PC-3 (cell line): ENCODE measurements at regions not wholly inside any gene's neighbourhood (a gene's known extent, or its start where the extent isn't known, plus 50 kb on each side); places are given as distances from the start of the nearest gene placed in this dataset.

Experiments used
- ATAC-seq: fragments of 200-7000 bp; cut with Tn5 transposase; 2 replicates; pipeline ENCODE4 v1.9.1; 2020; ENCODE audit warnings: mild to moderate bottlenecking, moderate library complexity
- BruUV-seq: library from RNA; stranded (reverse); fragments of 400-500 nt; replicated peaks from 2 replicates; lab custom pipeline; 2021; lab: Mats Ljungman, UMichigan
- CTCF ChIA-PET: fragments of 300-600 bp; sonication (Branson Sonifier 250); formaldehyde crosslinking; loops from one replicate; lab custom pipeline; 2022; ENCODE audit warnings: antibody characterized with exemption; lab: Charles Lee
- POLR2A ChIA-PET: fragments of 300-600 bp; sonication (Branson Sonifier 250); formaldehyde crosslinking; loops from one replicate; lab custom pipeline; 2022; ENCODE audit warnings: antibody characterized with exemption; ENCODE audit not compliant: unreplicated experiment; lab: Charles Lee
- DNase-seq: peaks from one replicate; pipeline ENCODE4 v3.0.0-alpha.2; 2015
- H2AFZ ChIP-seq: fragments of 300-600 bp; sonication (generic); 2 replicates; pipeline ENCODE4 v1.6.0; 2016; ENCODE audit warnings: antibody characterized with exemption, low read length
- H3F3A ChIP-seq: fragments of 300-600 bp; sonication (generic); one replicate; pipeline ENCODE4 v1.6.0; 2017; ENCODE audit warnings: antibody characterized with exemption, low read length, control low read depth, mild to moderate bottlenecking; ENCODE audit not compliant: unreplicated experiment
- H3K27ac ChIP-seq: fragments of 300-600 bp; sonication (generic); 2 replicates; pipeline ENCODE4 v1.5.1; 2016; ENCODE audit warnings: mild to moderate bottlenecking, low read length
- H3K27me3 ChIP-seq: fragments of 300-600 bp; sonication (generic); 2 replicates; pipeline ENCODE4 v1.6.1; 2016; ENCODE audit warnings: low read length, mixed read lengths
- H3K36me3 ChIP-seq: fragments of 300-600 bp; sonication (generic); 2 replicates; pipeline ENCODE4 v1.6.1; 2016; ENCODE audit warnings: low read depth, mixed run types, low read length, mixed read lengths
- H3K4me1 ChIP-seq: fragments of 300-600 bp; sonication (generic); 2 replicates; pipeline ENCODE4 v1.5.1; 2016; ENCODE audit warnings: low read length; ENCODE audit not compliant: insufficient read depth
- H3K4me2 ChIP-seq: fragments of 300-600 bp; sonication (generic); 2 replicates; pipeline ENCODE4 v1.6.0; 2016; ENCODE audit warnings: low read length
- H3K4me3 ChIP-seq: fragments of 300-600 bp; sonication (generic); 2 replicates; pipeline ENCODE4 v1.5.1; 2016; ENCODE audit warnings: mild to moderate bottlenecking, low read length, mixed read lengths
- H3K79me2 ChIP-seq: fragments of 300-600 bp; sonication (generic); 2 replicates; pipeline ENCODE4 v1.6.1; 2017; ENCODE audit warnings: low read length, mixed read lengths
- H3K9ac ChIP-seq: fragments of 300-600 bp; sonication (generic); 2 replicates; pipeline ENCODE4 v1.6.0; 2016; ENCODE audit warnings: mild to moderate bottlenecking, low read length
- H3K9me2 ChIP-seq: fragments of 300-600 bp; sonication (generic); replicated peaks from 2 replicates; pipeline ENCODE4 v1.6.1; 2016; ENCODE audit warnings: mixed run types, low read length, mixed read lengths
- H3K9me3 ChIP-seq: fragments of 300-600 bp; sonication (generic); 2 replicates; pipeline ENCODE4 v1.6.1; 2016; ENCODE audit warnings: low read length, mixed read lengths
- H4K20me1 ChIP-seq: fragments of 300-600 bp; sonication (generic); 2 replicates; pipeline ENCODE4 v1.6.1; 2016; ENCODE audit warnings: low read length, mixed read lengths
- CTCF ChIP-seq: fragments of 300-600 bp; sonication (generic); conservative IDR thresholded peaks from 2 replicates; pipeline ENCODE4 v1.5.1; 2017; ENCODE audit warnings: antibody characterized with exemption, low read depth, mild to moderate bottlenecking, low read length
- EZH2 ChIP-seq: fragments of 300-600 bp; sonication (generic); IDR thresholded peaks from one replicate; pipeline ENCODE4 v1.6.1; 2017; ENCODE audit warnings: antibody characterized with exemption, mild to moderate bottlenecking, low read length; ENCODE audit not compliant: unreplicated experiment
- EZH2phosphoT487 ChIP-seq: fragments of 300-600 bp; sonication (generic); IDR thresholded peaks from 2 replicates; pipeline ENCODE4 v1.6.1; 2018; ENCODE audit warnings: mild to moderate bottlenecking, antibody characterized with exemption, low read length, borderline replicate concordance
- intact Hi-C: fragments of 100-400 bp; cut with micrococcal nuclease; formaldehyde crosslinking; loops from 2 replicates; pipeline ENCODE4 v1.9.0; 2023

- H3K9me2 ChIP-seq = no peaks in the 10 kb centered on the region
- H4K20me1 ChIP-seq = no peaks in the 10 kb centered on the region
- no peaks in the 10 kb centered on the region for H3K9me3 ChIP-seq
- no peaks in the 10 kb centered on the region for H3K79me2 ChIP-seq
- H3K27me3 ChIP-seq = no peaks in the 10 kb centered on the region
- peak; percentile 95 for DNase-seq
- POLR2A ChIA-PET = interaction anchor here (0.6 to 0.7 kb wide), 2 partner anchors 50 to 493 kb away, joined by 3 to 14 read pairs; no protein-coding TSS in a partner anchor
- peak overlapping the region; percentile 61 for H3K4me2 ChIP-seq
- H3F3A ChIP-seq = no peaks in the 10 kb centered on the region
- H3K36me3 ChIP-seq = no peaks in the 10 kb centered on the region
- peak; percentile 73 for ATAC-seq
- H3K4me3 ChIP-seq = no peak overlapping the region
- no TSS peak for BruUV-seq
- H2AFZ ChIP-seq = no peak overlapping the region
- peaks cover 52% of the 10 kb centered on the region for H3K4me1 ChIP-seq
- H3K27ac ChIP-seq = peak overlapping the region; percentile 56
- TF ChIP-seq EZH2 (no peak), CTCF (no peak), EZH2phosphoT487 (no peak)
- CTCF ChIA-PET = no interaction called here
- intact Hi-C loops = loop anchor here (1.0 to 10.0 kb wide), 10 partner anchors 39 to 671 kb away; no protein-coding TSS in a partner anchor
- no peak overlapping the region; the same call in 1 of the 2 replicates for H3K9ac ChIP-seq
Measured at GRCh38 chr3:80192936-80193335, 425.1 kb upstream of the ROBO1 start.

GRCh38 chr3:80190051-80190450 lies 422.3 kb upstream of the ROBO1 start:
- TF ChIP-seq CTCF = no peak
- no peaks in the 10 kb centered on the region for H4K20me1 ChIP-seq
- peak; percentile 99 for DNase-seq
- CTCF ChIA-PET = interaction anchor here (0.7 kb wide), 1 partner anchor 518 kb away, joined by 3 read pairs; no protein-coding TSS in a partner anchor
- no peaks in the 10 kb centered on the region for H3F3A ChIP-seq
- H3K79me2 ChIP-seq = no peaks in the 10 kb centered on the region
- BruUV-seq = no TSS peak
- H3K36me3 ChIP-seq = no peaks in the 10 kb centered on the region
- H3K4me3 ChIP-seq = peak overlapping the region; percentile 28; the same call in 1 of the 2 replicates
- ATAC-seq = peak; percentile 67
- peak overlapping the region; percentile 76 for H3K4me2 ChIP-seq
- H3K27me3 ChIP-seq = no peaks in the 10 kb centered on the region
- intact Hi-C loops = loop anchor here (1.0 to 10.0 kb wide), 11 partner anchors 78 to 668 kb away; no protein-coding TSS in a partner anchor
- POLR2A ChIA-PET = no interaction called here
- H2AFZ ChIP-seq = no peak overlapping the region
- H3K27ac ChIP-seq = peak overlapping the region; percentile 75
- no peaks in the 10 kb centered on the region for H3K9me2 ChIP-seq
- no peaks in the 10 kb centered on the region for H3K9me3 ChIP-seq
- peak overlapping the region; percentile 45; the same call in 1 of the 2 replicates for H3K9ac ChIP-seq
- peaks cover 59% of the 10 kb centered on the region for H3K4me1 ChIP-seq

- Histone ChIP-seq H2AFZ (no peak overlapping the region), H3K27ac (peak overlapping the region; percentile 71), H4K20me1 (no peaks in the 10 kb centered on the region), H3K9ac (no peak overlapping the region), H3F3A (no peaks in the 10 kb centered on the region), H3K4me3 (no peak overlapping the region), H3K79me2 (no peaks in the 10 kb centered on the region), H3K4me2 (peak overlapping the region; percentile 43), H3K9me3 (no peaks in the 10 kb centered on the region), H3K4me1 (peaks cover 51% of the 10 kb centered on the region), H3K9me2 (no peaks in the 10 kb centered on the region), H3K27me3 (no peaks in the 10 kb centered on the region), H3K36me3 (no peaks in the 10 kb centered on the region)
- DNase-seq (peak; percentile 86), ATAC-seq (peak; percentile 72)
- CTCF ChIA-PET = no interaction called here
- intact Hi-C loops = no loop called here
- TF ChIP-seq CTCF (no peak), EZH2phosphoT487 (no peak), EZH2 (no peak)
- POLR2A ChIA-PET = no interaction called here
- no TSS peak for BruUV-seq
Measured at GRCh38 chr3:80187981-80188380, 420.2 kb upstream of the ROBO1 start.
